ENCODE measurements at regions not wholly inside any gene's neighbourhood (a gene's known extent, or its start where the extent isn't known, plus 50 kb on each side); places are given as distances from the start of the nearest gene placed in this dataset.

DNA sequence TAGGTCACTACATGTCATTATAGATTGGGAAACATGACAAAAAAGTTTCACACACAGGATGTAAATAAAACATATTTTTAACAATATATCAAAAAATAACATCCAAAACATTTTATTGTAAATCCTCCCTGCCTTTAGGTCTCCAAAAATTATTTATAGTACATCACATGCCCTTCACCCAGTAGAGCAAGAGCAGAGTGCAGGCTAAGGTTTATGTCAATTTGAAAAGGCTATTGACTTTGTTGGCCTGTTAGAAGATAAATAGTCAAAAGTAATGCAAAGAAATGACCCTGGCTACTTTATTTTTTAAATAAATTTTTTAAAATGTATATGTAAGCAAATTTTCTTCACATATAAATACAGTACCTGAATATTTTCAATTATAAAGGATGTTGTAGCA lies 983.7 kb downstream of the RAB28 start:
- TF ChIP-seq, protein P1, sequence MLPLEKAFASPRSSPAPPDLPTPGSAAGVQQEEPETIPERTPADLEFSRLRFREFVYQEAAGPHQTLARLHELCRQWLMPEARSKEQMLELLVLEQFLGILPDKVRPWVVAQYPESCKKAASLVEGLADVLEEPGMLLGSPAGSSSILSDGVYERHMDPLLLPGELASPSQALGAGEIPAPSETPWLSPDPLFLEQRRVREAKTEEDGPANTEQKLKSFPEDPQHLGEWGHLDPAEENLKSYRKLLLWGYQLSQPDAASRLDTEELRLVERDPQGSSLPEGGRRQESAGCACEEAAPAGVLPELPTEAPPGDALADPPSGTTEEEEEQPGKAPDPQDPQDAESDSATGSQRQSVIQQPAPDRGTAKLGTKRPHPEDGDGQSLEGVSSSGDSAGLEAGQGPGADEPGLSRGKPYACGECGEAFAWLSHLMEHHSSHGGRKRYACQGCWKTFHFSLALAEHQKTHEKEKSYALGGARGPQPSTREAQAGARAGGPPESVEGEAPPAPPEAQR (tag by site-specific recombination; IDR thresholded peaks at IDR 0.05) = no peak
- no peak for TF ChIP-seq ZNF138 (tag by site-specific recombination; IDR thresholded peaks at IDR 0.05; ENCODE audit: borderline replicate concordance)
- TF ChIP-seq ZFP37 (tag by site-specific recombination; IDR thresholded peaks at IDR 0.05) = no peak
- TF ChIP-seq, protein P2, sequence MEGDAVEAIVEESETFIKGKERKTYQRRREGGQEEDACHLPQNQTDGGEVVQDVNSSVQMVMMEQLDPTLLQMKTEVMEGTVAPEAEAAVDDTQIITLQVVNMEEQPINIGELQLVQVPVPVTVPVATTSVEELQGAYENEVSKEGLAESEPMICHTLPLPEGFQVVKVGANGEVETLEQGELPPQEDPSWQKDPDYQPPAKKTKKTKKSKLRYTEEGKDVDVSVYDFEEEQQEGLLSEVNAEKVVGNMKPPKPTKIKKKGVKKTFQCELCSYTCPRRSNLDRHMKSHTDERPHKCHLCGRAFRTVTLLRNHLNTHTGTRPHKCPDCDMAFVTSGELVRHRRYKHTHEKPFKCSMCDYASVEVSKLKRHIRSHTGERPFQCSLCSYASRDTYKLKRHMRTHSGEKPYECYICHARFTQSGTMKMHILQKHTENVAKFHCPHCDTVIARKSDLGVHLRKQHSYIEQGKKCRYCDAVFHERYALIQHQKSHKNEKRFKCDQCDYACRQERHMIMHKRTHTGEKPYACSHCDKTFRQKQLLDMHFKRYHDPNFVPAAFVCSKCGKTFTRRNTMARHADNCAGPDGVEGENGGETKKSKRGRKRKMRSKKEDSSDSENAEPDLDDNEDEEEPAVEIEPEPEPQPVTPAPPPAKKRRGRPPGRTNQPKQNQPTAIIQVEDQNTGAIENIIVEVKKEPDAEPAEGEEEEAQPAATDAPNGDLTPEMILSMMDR (tag by site-specific recombination; IDR thresholded peaks at IDR 0.05) = no peak
